ENCODE measurements at regions not wholly inside any gene's neighbourhood (a gene's known extent, or its start where the extent isn't known, plus 50 kb on each side); places are given as distances from the start of the nearest gene placed in this dataset.

DNA sequence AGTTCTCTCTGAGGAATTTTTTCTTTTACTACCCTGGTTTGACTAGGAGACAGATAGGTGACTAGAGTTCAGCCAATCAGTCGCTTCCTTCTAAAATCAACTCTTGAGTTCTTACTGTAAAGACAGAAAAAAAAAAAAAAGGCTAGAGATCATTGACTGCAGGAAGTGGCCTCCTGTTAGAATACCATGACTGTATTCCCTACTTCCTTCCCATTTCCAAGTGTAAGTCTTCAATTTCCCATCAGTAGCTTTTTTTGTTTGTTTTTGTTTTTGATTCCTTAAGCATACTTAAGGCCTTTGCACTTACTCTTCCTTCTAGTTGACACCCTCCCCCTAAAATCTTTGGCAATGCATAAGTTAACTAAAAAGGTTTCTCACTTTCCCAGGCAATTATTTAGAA, 154.3 kb downstream of the HMHB1 start:
- TF ChIP-seq, protein P1, sequence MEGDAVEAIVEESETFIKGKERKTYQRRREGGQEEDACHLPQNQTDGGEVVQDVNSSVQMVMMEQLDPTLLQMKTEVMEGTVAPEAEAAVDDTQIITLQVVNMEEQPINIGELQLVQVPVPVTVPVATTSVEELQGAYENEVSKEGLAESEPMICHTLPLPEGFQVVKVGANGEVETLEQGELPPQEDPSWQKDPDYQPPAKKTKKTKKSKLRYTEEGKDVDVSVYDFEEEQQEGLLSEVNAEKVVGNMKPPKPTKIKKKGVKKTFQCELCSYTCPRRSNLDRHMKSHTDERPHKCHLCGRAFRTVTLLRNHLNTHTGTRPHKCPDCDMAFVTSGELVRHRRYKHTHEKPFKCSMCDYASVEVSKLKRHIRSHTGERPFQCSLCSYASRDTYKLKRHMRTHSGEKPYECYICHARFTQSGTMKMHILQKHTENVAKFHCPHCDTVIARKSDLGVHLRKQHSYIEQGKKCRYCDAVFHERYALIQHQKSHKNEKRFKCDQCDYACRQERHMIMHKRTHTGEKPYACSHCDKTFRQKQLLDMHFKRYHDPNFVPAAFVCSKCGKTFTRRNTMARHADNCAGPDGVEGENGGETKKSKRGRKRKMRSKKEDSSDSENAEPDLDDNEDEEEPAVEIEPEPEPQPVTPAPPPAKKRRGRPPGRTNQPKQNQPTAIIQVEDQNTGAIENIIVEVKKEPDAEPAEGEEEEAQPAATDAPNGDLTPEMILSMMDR (conservative IDR thresholded peaks at IDR 0.05), result no peak

More for the DNA sequence above, 154.3 kb downstream of the HMHB1 start:
- no peak overlapping the region for H3K4me2 ChIP-seq (ENCODE audit: insufficient read depth, insufficient read length, low read length)
- H2BK5ac ChIP-seq (ENCODE audit: insufficient read length, low read length), result no peak overlapping the region
- H3K36me3 Mint-ChIP-seq (ENCODE audit: insufficient read depth in 1 of 3, low read depth in 3 of 3), result no peaks in the 10 kb centered on the region
- no peak overlapping the region for H2BK20ac ChIP-seq (ENCODE audit: low read depth, low read length, poor library complexity, severe bottlenecking)
- H3K9me3 ChIP-seq (ENCODE audit: control insufficient read depth, low read depth, low read length), result no peaks in the 10 kb centered on the region
- no peak overlapping the region for H3K27ac ChIP-seq (ENCODE audit: insufficient read length, low read depth, low read length)
- H3K79me1 ChIP-seq (ENCODE audit: insufficient read depth, low read depth, low read length, poor library complexity, severe bottlenecking), result no peaks in the 10 kb centered on the region
- DNase-seq, result no peak
- H3K4me3 Mint-ChIP-seq, result no peak overlapping the region
- no peak overlapping the region for H2BK120ac ChIP-seq (ENCODE audit: low read depth, low read length, poor library complexity, severe bottlenecking)
- H3K4me1 Mint-ChIP-seq, result no peaks in the 10 kb centered on the region
- H3K9ac ChIP-seq (ENCODE audit: extremely low read depth, insufficient read length, low read length), result no peak overlapping the region
- no peak overlapping the region for H2BK12ac ChIP-seq (ENCODE audit: insufficient read length, low read depth, low read length)
- no peak overlapping the region for H3K18ac ChIP-seq (ENCODE audit: insufficient read length, low read depth, low read length)
- H3K23me2 ChIP-seq (ENCODE audit: insufficient read length, low read depth, low read length, poor library complexity, severe bottlenecking), result no peaks in the 10 kb centered on the region
- H4K5ac ChIP-seq (ENCODE audit: insufficient read length, low read depth, low read length), result no peak overlapping the region
- H4K8ac ChIP-seq (replicated peaks; ENCODE audit: insufficient read length, low read depth, low read length), result no peak overlapping the region
- no peaks in the 10 kb centered on the region for H3K79me2 ChIP-seq (ENCODE audit: insufficient read depth, low read length)
- no peak overlapping the region for H3K23ac ChIP-seq (ENCODE audit: insufficient read length, low read depth, low read length)
- no peaks in the 10 kb centered on the region; the same call in 1 of the 2 replicates for H3K27me3 Mint-ChIP-seq (ENCODE audit: low read depth)
- H3K9me3 Mint-ChIP-seq, result no peaks in the 10 kb centered on the region; a peak in 2 of 5 replicates
- H3K4ac ChIP-seq (ENCODE audit: low read depth, low read length), result no peak overlapping the region
- WGBS (ENCODE audit: extremely low coverage, insufficient read length, low lambda C conversion rate), result no CpG with 5 or more reads among the region's 1 CpG
- H4K20me1 ChIP-seq (ENCODE audit: control insufficient read depth, insufficient read depth, insufficient read length), result no peaks in the 10 kb centered on the region
- H3T11ph ChIP-seq (ENCODE audit: low read length), result no peak overlapping the region
- H3K56ac ChIP-seq (ENCODE audit: insufficient read length, low read depth, low read length), result no peak overlapping the region
- no peak overlapping the region for H3K14ac ChIP-seq (ENCODE audit: insufficient read depth, low read length)
- no peak overlapping the region; a peak in 1 of 7 replicates for H3K27ac Mint-ChIP-seq
- H2BK15ac ChIP-seq (ENCODE audit: low read depth, low read length), result no peak overlapping the region
- no peak overlapping the region for H4K91ac ChIP-seq (ENCODE audit: insufficient read length, low read depth, low read length)
- no peaks in the 10 kb centered on the region for H3K27me3 ChIP-seq (ENCODE audit: insufficient read depth, low read length)
- no peak overlapping the region for H2AK5ac ChIP-seq (ENCODE audit: insufficient read length, low read length)
- no peak overlapping the region for H2AFZ ChIP-seq (ENCODE audit: low read length)
- H3K4me1 ChIP-seq (ENCODE audit: insufficient read depth, low read length), result no peaks in the 10 kb centered on the region
